Lung (tissue), 11 donors: ENCODE measurements at regions not wholly inside any gene's neighbourhood (a gene's known extent, or its start where the extent isn't known, plus 50 kb on each side); places are given as distances from the start of the nearest gene placed in this dataset.

Source experiments
- ATAC-seq: fragments of 200-7000 bp; cut with Tn5 transposase; one replicate; pipeline ENCODE4 v1.9.1; 2020; ENCODE audit warnings: moderate number of reproducible peaks; ENCODE audit not compliant: insufficient read depth, low FRiP score
- DNase-seq, 3 donors: peaks; one replicate each; pipeline ENCODE4 v3.0.0-alpha.2; 2013 to 2017
- H3K27ac ChIP-seq, 2 donors: one replicate each; pipeline ENCODE4 v1.5.1; 2013; ENCODE audit warnings: mild to moderate bottlenecking in 2 of 2, moderate library complexity in 2 of 2, control low read depth in 1 of 2, inconsistent platforms in 1 of 2, low read depth in 1 of 2, low read length in 1 of 2
- H3K27me3 ChIP-seq, 3 donors: one replicate each; pipeline ENCODE4 v1.5.1; 2013; ENCODE audit warnings: low read length in 2 of 3; ENCODE audit not compliant: control insufficient read depth in 3 of 3, insufficient read depth in 3 of 3
- H3K36me3 ChIP-seq, 4 donors: one replicate each; pipeline ENCODE4 v1.5.1; 2013; ENCODE audit warnings: low read length in 4 of 4, mild to moderate bottlenecking in 1 of 4, moderate library complexity in 1 of 4; ENCODE audit not compliant: control insufficient read depth in 4 of 4, insufficient read depth in 4 of 4
- H3K4me1 ChIP-seq, 5 donors: one replicate each; pipeline ENCODE4 v1.5.1; 2013; ENCODE audit warnings: low read length in 5 of 5, mild to moderate bottlenecking in 2 of 5, moderate library complexity in 1 of 5; ENCODE audit not compliant: control insufficient read depth in 5 of 5, insufficient read depth in 5 of 5
- H3K4me3 ChIP-seq: one replicate; pipeline ENCODE4 v1.5.1; 2013; ENCODE audit warnings: mild to moderate bottlenecking, control low read depth, moderate library complexity
- H3K9ac ChIP-seq, 2 donors: one replicate each; pipeline ENCODE4 v1.5.1; 2013; ENCODE audit warnings: low read length in 2 of 2, control low read depth in 1 of 2; ENCODE audit not compliant: insufficient read depth in 1 of 2
- H3K9me3 ChIP-seq, 4 donors: one replicate each; pipeline ENCODE4 v1.5.1; 2013; ENCODE audit warnings: low read length in 3 of 4, mild to moderate bottlenecking in 1 of 4, moderate library complexity in 1 of 4; ENCODE audit not compliant: control insufficient read depth in 4 of 4, insufficient read depth in 3 of 4
- CTCF ChIP-seq: IDR thresholded peaks from 2 replicates; pipeline ENCODE4 v1.5.1; 2012; ENCODE audit warnings: mild to moderate bottlenecking; ENCODE audit errors: control extremely low read depth, extremely low read depth
- WGBS, 2 donors: extraction: QIAGEN DNeasy Blood & Tissue Kit; methylation state at CpG; one replicate each; pipeline ENCODE4 v1.1.7; 2013; 5-methylcytosine and 5-hydroxymethylcytosine counted together
- donor health status: control.
- donor health status: control.
- donor health status: Bipolar disorder and iron deficiency.
- donor health status: healthy.
- donor health status: DM: yes; HTN: yes; CAD: no.

GRCh38 chr6:72534236-72534635, 87.6 kb upstream of the KCNQ5 start:
- no peaks in the 10 kb centered on the region for H3K9me3 ChIP-seq
- ATAC-seq, result no peak
- no peak for TF ChIP-seq CTCF

GRCh38 chr6:72535124-72535523, 86.7 kb upstream of the KCNQ5 start:
- DNase-seq (no peak), ATAC-seq (no peak)
- TF ChIP-seq CTCF, result no peak
- H3K4me1 ChIP-seq, result no peaks in the 10 kb centered on the region
- H3K9ac ChIP-seq, result no peak overlapping the region
- no peaks in the 10 kb centered on the region for H3K27me3 ChIP-seq
- H3K27ac ChIP-seq, result no peak overlapping the region
- H3K36me3 ChIP-seq, result no peaks in the 10 kb centered on the region
- 30 to 44% methylated on average over 3 of the region's 3 CpGs for WGBS, 2 donors
- no peak overlapping the region for H3K4me3 ChIP-seq
- H3K9me3 ChIP-seq, result no peaks in the 10 kb centered on the region

More at GRCh38 chr6:72534236-72534635, 87.6 kb upstream of the KCNQ5 start:
- Histone ChIP-seq H3K36me3 (no peaks in the 10 kb centered on the region), H3K4me3 (no peak overlapping the region), H3K27ac (no peak overlapping the region), H3K9ac (no peak overlapping the region), H3K27me3 (no peaks in the 10 kb centered on the region), H3K4me1 (no peaks in the 10 kb centered on the region)
- no peak for DNase-seq

GRCh38 chr6:72547020-72547419, 74.8 kb upstream of the KCNQ5 start:
- DNase-seq (no peak), ATAC-seq (no peak)
- H3K9me3 ChIP-seq, result peaks cover 0 to 8% (median 4%) of the 10 kb centered on the region in 4 donors
- 92 to 96% methylated on average over 3 of the region's 3 CpGs for WGBS, 2 donors
- no peak for TF ChIP-seq CTCF
- H3K36me3 ChIP-seq, result no peaks in the 10 kb centered on the region
- H3K4me3 ChIP-seq, result no peak overlapping the region
- no peak overlapping the region for H3K27ac ChIP-seq
- H3K9ac ChIP-seq, result no peak overlapping the region
- H3K4me1 ChIP-seq, result no peaks in the 10 kb centered on the region
- no peaks in the 10 kb centered on the region for H3K27me3 ChIP-seq

GRCh38 chr6:72551470-72551869, 70.4 kb upstream of the KCNQ5 start:
- 61 to 80% methylated on average over 3 of the region's 3 CpGs for WGBS, 2 donors
- Histone ChIP-seq H3K4me1 (no peaks in the 10 kb centered on the region), H3K9me3 (no peaks in the 10 kb centered on the region), H3K9ac (no peak overlapping the region), H3K27ac (no peak overlapping the region), H3K4me3 (no peak overlapping the region), H3K27me3 (no peaks in the 10 kb centered on the region), H3K36me3 (no peaks in the 10 kb centered on the region)
- ATAC-seq, result no peak
- DNase-seq, result no peak
- TF ChIP-seq CTCF, result no peak
